ENCODE measurements at regions not wholly inside any gene's neighbourhood (a gene's known extent, or its start where the extent isn't known, plus 50 kb on each side); places are given as distances from the start of the nearest gene placed in this dataset.

DNA sequence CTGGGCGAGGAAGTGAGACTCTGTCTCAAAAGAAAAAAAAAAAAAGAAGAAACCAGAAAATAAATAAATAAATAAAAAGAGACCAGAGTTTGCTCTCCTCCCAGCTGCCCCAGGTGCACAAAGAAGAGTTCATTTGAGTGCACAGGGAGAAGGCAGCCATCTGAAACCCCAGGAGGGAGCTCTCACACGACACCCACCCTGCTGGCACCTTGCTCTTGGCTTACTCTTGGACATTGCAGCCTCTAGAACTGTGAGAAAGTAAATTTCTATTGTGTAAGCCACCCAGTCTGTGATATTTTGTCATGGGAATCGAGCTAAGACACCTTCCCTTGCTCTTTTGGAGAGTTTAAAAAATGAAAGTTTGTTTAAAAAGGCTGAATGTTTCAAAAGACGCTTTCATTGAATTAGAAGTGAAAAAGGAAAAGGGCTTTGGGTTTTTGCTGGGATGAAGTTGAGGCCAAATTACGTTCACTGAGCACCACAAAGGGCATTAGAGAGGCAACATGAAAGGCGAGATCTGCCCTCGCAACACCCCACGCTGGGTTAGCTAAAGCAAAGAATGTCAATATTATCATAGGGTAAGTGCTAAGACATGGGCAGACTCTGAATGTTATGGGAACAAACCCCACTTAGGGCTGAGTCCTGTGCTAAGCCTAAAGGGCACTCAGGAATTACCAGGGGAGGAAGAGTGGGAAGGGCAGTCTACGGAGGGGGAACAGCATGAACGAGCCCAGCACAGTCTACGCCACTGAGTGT is 128.9 kb upstream of the RIOK3 start:
- TF ChIP-seq POLR2AphosphoS5 (IDR thresholded peaks at IDR 0.05) (no peak), POLR2A (IDR thresholded peaks at IDR 0.05; ENCODE audit: low read depth) (no peak)
